ENCODE measurements at regions not wholly inside any gene's neighbourhood (a gene's known extent, or its start where the extent isn't known, plus 50 kb on each side); places are given as distances from the start of the nearest gene placed in this dataset.
"Not testable (repeated sequence)": the region's sequence is repeated elsewhere in the genome, so short reads cannot be mapped to it uniquely, and the experiment has no call there.

GRCh38 chr2:166762746-166763145 is 125.5 kb upstream of the XIRP2 start:
- H3K23ac ChIP-seq (ENCODE audit: low read length) = no peak overlapping the region
- H3K27ac ChIP-seq (ENCODE audit: low read depth, low read length) = no peak overlapping the region
- H2BK15ac ChIP-seq (replicated peaks; ENCODE audit: low read depth) = no peak overlapping the region
- no peak overlapping the region for H3K18ac ChIP-seq (ENCODE audit: low read length)
- no peaks in the 10 kb centered on the region for H3K27me3 ChIP-seq (ENCODE audit: insufficient read depth, low read length, poor library complexity)
- no peak overlapping the region for H2AK5ac ChIP-seq (ENCODE audit: low read length)
- no peak overlapping the region for H2BK120ac ChIP-seq (ENCODE audit: low read depth, low read length)
- no peak overlapping the region for H3K4ac ChIP-seq (ENCODE audit: low read depth, low read length)
- no peak overlapping the region for H3K56ac ChIP-seq (ENCODE audit: low read length)
- H4K8ac ChIP-seq (ENCODE audit: low read depth, low read length) = no peak overlapping the region
- H3K79me1 ChIP-seq (ENCODE audit: low read length) = no peaks in the 10 kb centered on the region
- WGBS (ENCODE audit: extremely low coverage, insufficient coverage, low lambda C conversion rate) = no CpG with 5 or more reads among the region's 2 CpGs
- H2BK5ac ChIP-seq (ENCODE audit: low read length) = no peak overlapping the region
- H3K36me3 ChIP-seq (ENCODE audit: control insufficient read depth, insufficient read depth, low read length) = no peaks in the 10 kb centered on the region
- H3K4me1 ChIP-seq (ENCODE audit: control insufficient read depth, low read depth, low read length) = no peaks in the 10 kb centered on the region
- no peak overlapping the region for H3K4me2 ChIP-seq (ENCODE audit: low read length)
- no peak for DNase-seq
- H3K79me2 ChIP-seq (ENCODE audit: control insufficient read depth, insufficient read depth, low read length) = no peaks in the 10 kb centered on the region
- H3K4me3 ChIP-seq (ENCODE audit: low read length) = no peak overlapping the region
- no peak overlapping the region for H3K9ac ChIP-seq (ENCODE audit: low read length)
- no peak overlapping the region for H4K5ac ChIP-seq (ENCODE audit: low read length)

GRCh38 chr2:166758956-166759355 is 129.3 kb upstream of the XIRP2 start:
- Histone ChIP-seq H3K56ac (ENCODE audit: low read length) (no peak overlapping the region), H2BK15ac (replicated peaks; ENCODE audit: low read depth) (no peak overlapping the region), H3K23ac (ENCODE audit: low read length) (no peak overlapping the region), H3K18ac (ENCODE audit: low read length) (no peak overlapping the region), H4K8ac (ENCODE audit: low read depth, low read length) (no peak overlapping the region), H3K79me2 (ENCODE audit: control insufficient read depth, insufficient read depth, low read length) (no peaks in the 10 kb centered on the region), H3K4me3 (ENCODE audit: low read length) (no peak overlapping the region), H2BK5ac (ENCODE audit: low read length) (no peak overlapping the region), H3K4me1 (ENCODE audit: control insufficient read depth, low read depth, low read length) (no peaks in the 10 kb centered on the region), H4K5ac (ENCODE audit: low read length) (no peak overlapping the region), H2BK120ac (ENCODE audit: low read depth, low read length) (no peak overlapping the region), H3K4ac (ENCODE audit: low read depth, low read length) (no peak overlapping the region), H2AK5ac (ENCODE audit: low read length) (no peak overlapping the region), H3K27ac (ENCODE audit: low read depth, low read length) (no peak overlapping the region), H3K27me3 (ENCODE audit: insufficient read depth, low read length, poor library complexity) (no peaks in the 10 kb centered on the region), H3K36me3 (ENCODE audit: control insufficient read depth, insufficient read depth, low read length) (no peaks in the 10 kb centered on the region), H3K9ac (ENCODE audit: low read length) (no peak overlapping the region), H3K79me1 (ENCODE audit: low read length) (no peaks in the 10 kb centered on the region), H3K4me2 (ENCODE audit: low read length) (no peak overlapping the region)
- no CpG with 5 or more reads among the region's 4 CpGs for WGBS (ENCODE audit: extremely low coverage, insufficient coverage, low lambda C conversion rate)
- no peak for DNase-seq

- no CpG with 5 or more reads among the region's 1 CpG for WGBS (ENCODE audit: extremely low coverage, insufficient coverage, low lambda C conversion rate)
- Histone ChIP-seq H3K27me3 (ENCODE audit: insufficient read depth, low read length, poor library complexity) (no peaks in the 10 kb centered on the region), H3K18ac (ENCODE audit: low read length) (no peak overlapping the region)
Measured at GRCh38 chr2:166750624-166751023, 137.7 kb upstream of the XIRP2 start.

GRCh38 chr2:166744117-166744516 is 144.2 kb upstream of the XIRP2 start:
- H2BK15ac ChIP-seq (replicated peaks; ENCODE audit: low read depth); H3K4me2 ChIP-seq (ENCODE audit: low read length); H2BK120ac ChIP-seq (ENCODE audit: low read depth, low read length); H3K18ac ChIP-seq (ENCODE audit: low read length); H2BK5ac ChIP-seq (ENCODE audit: low read length); H3K4me3 ChIP-seq (ENCODE audit: low read length); H4K5ac ChIP-seq (ENCODE audit: low read length); H4K8ac ChIP-seq (ENCODE audit: low read depth, low read length); H3K56ac ChIP-seq (ENCODE audit: low read length); H3K27me3 ChIP-seq (ENCODE audit: insufficient read depth, low read length, poor library complexity); H3K23ac ChIP-seq (ENCODE audit: low read length); H3K4me1 ChIP-seq (ENCODE audit: control insufficient read depth, low read depth, low read length); H3K36me3 ChIP-seq (ENCODE audit: control insufficient read depth, insufficient read depth, low read length); H3K27ac ChIP-seq (ENCODE audit: low read depth, low read length); H3K79me1 ChIP-seq (ENCODE audit: low read length); H3K4ac ChIP-seq (ENCODE audit: low read depth, low read length); H3K79me2 ChIP-seq (ENCODE audit: control insufficient read depth, insufficient read depth, low read length); H2AK5ac ChIP-seq (ENCODE audit: low read length); DNase-seq; H3K9ac ChIP-seq (ENCODE audit: low read length): not testable (repeated sequence)
- no CpG with 5 or more reads among the region's 1 CpG for WGBS (ENCODE audit: extremely low coverage, insufficient coverage, low lambda C conversion rate)

More at GRCh38 chr2:166750624-166751023, 137.7 kb upstream of the XIRP2 start:
- no peak for DNase-seq
- no peak overlapping the region for H3K9ac ChIP-seq (ENCODE audit: low read length)
- H4K8ac ChIP-seq (ENCODE audit: low read depth, low read length) = no peak overlapping the region
- no peak overlapping the region for H2BK15ac ChIP-seq (replicated peaks; ENCODE audit: low read depth)
- H2BK120ac ChIP-seq (ENCODE audit: low read depth, low read length) = no peak overlapping the region
- H3K79me2 ChIP-seq (ENCODE audit: control insufficient read depth, insufficient read depth, low read length) = no peaks in the 10 kb centered on the region
- H3K36me3 ChIP-seq (ENCODE audit: control insufficient read depth, insufficient read depth, low read length) = no peaks in the 10 kb centered on the region
- no peak overlapping the region for H3K4ac ChIP-seq (ENCODE audit: low read depth, low read length)
- H4K5ac ChIP-seq (ENCODE audit: low read length) = no peak overlapping the region
- no peaks in the 10 kb centered on the region for H3K79me1 ChIP-seq (ENCODE audit: low read length)
- H3K27ac ChIP-seq (ENCODE audit: low read depth, low read length) = no peak overlapping the region
- H2AK5ac ChIP-seq (ENCODE audit: low read length) = no peak overlapping the region
- H3K4me2 ChIP-seq (ENCODE audit: low read length) = no peak overlapping the region
- no peaks in the 10 kb centered on the region for H3K4me1 ChIP-seq (ENCODE audit: control insufficient read depth, low read depth, low read length)
- no peak overlapping the region for H2BK5ac ChIP-seq (ENCODE audit: low read length)
- no peak overlapping the region for H3K56ac ChIP-seq (ENCODE audit: low read length)
- no peak overlapping the region for H3K4me3 ChIP-seq (ENCODE audit: low read length)
- H3K23ac ChIP-seq (ENCODE audit: low read length) = no peak overlapping the region

GRCh38 chr2:166743482-166743881 is 144.8 kb upstream of the XIRP2 start:
- not testable (repeated sequence) for H3K56ac ChIP-seq (ENCODE audit: low read length); H3K79me2 ChIP-seq (ENCODE audit: control insufficient read depth, insufficient read depth, low read length); H3K79me1 ChIP-seq (ENCODE audit: low read length); H3K9ac ChIP-seq (ENCODE audit: low read length); H3K4me2 ChIP-seq (ENCODE audit: low read length); H4K5ac ChIP-seq (ENCODE audit: low read length); H2BK15ac ChIP-seq (replicated peaks; ENCODE audit: low read depth); H2AK5ac ChIP-seq (ENCODE audit: low read length); H3K23ac ChIP-seq (ENCODE audit: low read length); H4K8ac ChIP-seq (ENCODE audit: low read depth, low read length); H3K4me1 ChIP-seq (ENCODE audit: control insufficient read depth, low read depth, low read length); H3K4ac ChIP-seq (ENCODE audit: low read depth, low read length); H3K36me3 ChIP-seq (ENCODE audit: control insufficient read depth, insufficient read depth, low read length); H2BK120ac ChIP-seq (ENCODE audit: low read depth, low read length); H2BK5ac ChIP-seq (ENCODE audit: low read length); H3K27ac ChIP-seq (ENCODE audit: low read depth, low read length); H3K27me3 ChIP-seq (ENCODE audit: insufficient read depth, low read length, poor library complexity); H3K4me3 ChIP-seq (ENCODE audit: low read length); H3K18ac ChIP-seq (ENCODE audit: low read length)
- no CpG with 5 or more reads among the region's 10 CpGs for WGBS (ENCODE audit: extremely low coverage, insufficient coverage, low lambda C conversion rate)
- peak; percentile 54 for DNase-seq

GRCh38 chr2:166727095-166727494 is 161.2 kb upstream of the XIRP2 start:
- Histone ChIP-seq H3K79me2 (ENCODE audit: control insufficient read depth, insufficient read depth, low read length) (no peaks in the 10 kb centered on the region), H3K79me1 (ENCODE audit: low read length) (no peaks in the 10 kb centered on the region), H3K56ac (ENCODE audit: low read length) (no peak overlapping the region), H3K27me3 (ENCODE audit: insufficient read depth, low read length, poor library complexity) (no peaks in the 10 kb centered on the region), H3K4ac (ENCODE audit: low read depth, low read length) (no peak overlapping the region), H3K36me3 (ENCODE audit: control insufficient read depth, insufficient read depth, low read length) (no peaks in the 10 kb centered on the region), H3K9ac (ENCODE audit: low read length) (no peak overlapping the region), H3K23ac (ENCODE audit: low read length) (no peak overlapping the region), H2BK15ac (replicated peaks; ENCODE audit: low read depth) (no peak overlapping the region), H3K18ac (ENCODE audit: low read length) (no peak overlapping the region), H2BK120ac (ENCODE audit: low read depth, low read length) (no peak overlapping the region), H4K8ac (ENCODE audit: low read depth, low read length) (no peak overlapping the region), H3K4me2 (ENCODE audit: low read length) (no peak overlapping the region), H3K27ac (ENCODE audit: low read depth, low read length) (no peak overlapping the region), H4K5ac (ENCODE audit: low read length) (no peak overlapping the region), H2BK5ac (ENCODE audit: low read length) (no peak overlapping the region), H2AK5ac (ENCODE audit: low read length) (no peak overlapping the region), H3K4me3 (ENCODE audit: low read length) (no peak overlapping the region), H3K4me1 (ENCODE audit: control insufficient read depth, low read depth, low read length) (no peaks in the 10 kb centered on the region)
- no CpG with 5 or more reads among the region's 2 CpGs for WGBS (ENCODE audit: extremely low coverage, insufficient coverage, low lambda C conversion rate)
- no peak for DNase-seq
